ENCODE measurements at regions not wholly inside any gene's neighbourhood (a gene's known extent, or its start where the extent isn't known, plus 50 kb on each side); places are given as distances from the start of the nearest gene placed in this dataset.

- peak in 1 of 2 donors; percentile 10 for TF ChIP-seq CTCF (IDR thresholded peaks at IDR 0.05)
- Histone ChIP-seq H3K4me1 (no peaks in the 10 kb centered on the region), H3K36me3 (no peaks in the 10 kb centered on the region), H3K4me3 (no peak overlapping the region), H3K9me3 (peaks cover 0 to 6% of the 10 kb centered on the region in 2 donors), H3K27ac (no peak overlapping the region), H3K27me3 (no peaks in the 10 kb centered on the region)
- intact Hi-C loops (cut with DNase I): no loop called here
- DNase-seq (no peak), ATAC-seq (no peak)
Measured at GRCh38 chr3:137217733-137218132, 259.9 kb downstream of the IL20RB start.

- ATAC-seq (no peak), DNase-seq (no peak)
- intact Hi-C loops (cut with DNase I): no loop called here
- Histone ChIP-seq H3K4me1 (no peaks in the 10 kb centered on the region), H3K4me3 (no peak overlapping the region), H3K27me3 (no peaks in the 10 kb centered on the region), H3K36me3 (no peaks in the 10 kb centered on the region), H3K27ac (no peak overlapping the region), H3K9me3 (peaks cover 0 to 6% of the 10 kb centered on the region in 2 donors)
- TF ChIP-seq CTCF (IDR thresholded peaks at IDR 0.05): no peak
Measured at GRCh38 chr3:137219801-137220445, 262.1 kb downstream of the IL20RB start.

DNA sequence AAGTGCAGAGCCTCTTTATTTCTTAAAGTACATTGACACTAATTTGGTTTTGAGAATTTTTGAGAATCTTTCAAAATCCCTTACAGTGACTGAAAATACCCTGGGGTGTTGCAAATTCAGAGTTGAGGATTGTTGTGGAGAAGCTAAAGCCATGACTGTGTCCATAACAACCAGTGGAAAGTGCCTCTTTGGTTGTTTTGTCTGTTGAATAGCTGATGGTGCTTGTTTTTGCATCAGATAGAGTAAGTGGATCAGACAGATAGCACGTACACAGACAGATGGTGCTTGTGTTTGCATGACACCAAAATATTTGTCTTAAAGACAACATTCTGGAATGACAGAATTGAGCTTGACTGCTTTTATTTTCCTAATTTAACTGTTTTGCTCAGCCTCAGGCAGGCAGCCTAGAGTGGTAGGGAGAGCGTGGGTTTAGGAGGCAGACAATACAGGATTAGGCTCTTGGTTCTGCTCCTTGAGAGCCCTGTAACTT lies 265.0 kb downstream of the IL20RB start:
- Histone ChIP-seq H3K27me3 (no peaks in the 10 kb centered on the region), H3K4me1 (no peaks in the 10 kb centered on the region), H3K36me3 (no peaks in the 10 kb centered on the region), H3K27ac (no peak overlapping the region), H3K9me3 (no peaks in the 10 kb centered on the region), H3K4me3 (no peak overlapping the region)
- intact Hi-C loops (cut with DNase I): no loop called here
- no peak for TF ChIP-seq CTCF (IDR thresholded peaks at IDR 0.05)
- ATAC-seq (no peak), DNase-seq (no peak)

GRCh38 chr3:137224464-137224863 lies 266.7 kb downstream of the IL20RB start:
- DNase-seq: no peak
- no peaks in the 10 kb centered on the region for H3K4me1 ChIP-seq
- no peaks in the 10 kb centered on the region for H3K36me3 ChIP-seq
- H3K4me3 ChIP-seq: no peak overlapping the region
- no peak for ATAC-seq
- H3K9me3 ChIP-seq: no peaks in the 10 kb centered on the region
- H3K27ac ChIP-seq: no peak overlapping the region
- no peaks in the 10 kb centered on the region for H3K27me3 ChIP-seq
- intact Hi-C loops (cut with DNase I): no loop called here
- no peak for TF ChIP-seq CTCF (IDR thresholded peaks at IDR 0.05)

DNA sequence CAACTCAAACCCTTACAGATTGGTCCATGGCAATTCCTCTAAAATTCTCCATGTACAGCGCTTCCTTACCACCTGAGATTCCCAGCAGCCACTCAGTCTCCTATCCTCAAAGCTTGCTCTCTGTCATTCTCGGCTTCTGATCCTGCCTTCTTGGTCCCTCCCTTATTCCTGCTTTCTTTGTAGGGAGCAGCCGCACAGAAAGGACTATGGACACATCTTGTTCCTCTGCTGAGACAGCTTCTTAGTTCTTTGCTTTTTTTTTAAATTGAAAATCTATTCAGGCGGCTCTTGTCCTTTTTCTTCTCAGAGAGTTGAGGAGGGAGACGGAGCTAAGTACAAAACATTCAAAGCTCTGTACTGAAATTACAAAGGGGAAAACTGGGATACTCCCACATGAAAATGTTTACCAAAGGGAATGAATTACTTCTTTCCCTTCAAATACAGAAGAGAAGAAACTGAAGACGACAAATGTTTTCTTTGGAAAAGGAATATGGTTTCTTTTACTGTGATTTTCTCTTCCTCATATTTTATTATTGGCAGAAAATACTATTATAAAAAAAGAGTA lies 285.1 kb downstream of the IL20RB start:
- Histone ChIP-seq H3K4me3 (no peak overlapping the region), H3K27ac (no peak overlapping the region), H3K9me3 (no peaks in the 10 kb centered on the region), H3K27me3 (no peaks in the 10 kb centered on the region), H3K4me1 (no peaks in the 10 kb centered on the region), H3K36me3 (no peaks in the 10 kb centered on the region)
- no peak for TF ChIP-seq CTCF (IDR thresholded peaks at IDR 0.05)
- DNase-seq (no peak), ATAC-seq (no peak)
- intact Hi-C loops (cut with DNase I): no loop called here
